Mesendoderm (in vitro differentiated cells): ENCODE measurements at regions not wholly inside any gene's neighbourhood (a gene's known extent, or its start where the extent isn't known, plus 50 kb on each side); places are given as distances from the start of the nearest gene placed in this dataset.

ENCODE experiments used
- DNase-seq: peaks from one replicate; pipeline ENCODE4 v3.0.0; 2013
- H2AK5ac ChIP-seq: 2 replicates; pipeline ENCODE4 v1.6.1; 2013; ENCODE audit warnings: low read length, inconsistent platforms
- H2BK120ac ChIP-seq: 2 replicates; pipeline ENCODE4 v1.6.1; 2013; ENCODE audit warnings: low read depth, mild to moderate bottlenecking, low read length, moderate library complexity, mixed read lengths
- H2BK15ac ChIP-seq: replicated peaks from 2 replicates; pipeline ENCODE4 v1.6.1; 2013; ENCODE audit warnings: low read depth, mild to moderate bottlenecking, moderate library complexity
- H2BK5ac ChIP-seq: 2 replicates; pipeline ENCODE4 v1.6.1; 2013; ENCODE audit warnings: low read length, inconsistent platforms
- H3K18ac ChIP-seq: 2 replicates; pipeline ENCODE4 v1.6.1; 2013; ENCODE audit warnings: mild to moderate bottlenecking, low read length, mixed read lengths
- H3K23ac ChIP-seq: one replicate; pipeline ENCODE4 v1.6.1; 2013; ENCODE audit warnings: low read length
- H3K27ac ChIP-seq: 2 replicates; pipeline ENCODE4 v1.5.1; 2013; ENCODE audit warnings: low read depth, mild to moderate bottlenecking, inconsistent platforms, low read length, moderate library complexity
- H3K27me3 ChIP-seq: 2 replicates; pipeline ENCODE4 v1.6.1; 2013; ENCODE audit warnings: low read length, control low read depth, mild to moderate bottlenecking, inconsistent platforms; ENCODE audit not compliant: insufficient read depth, poor library complexity
- H3K36me3 ChIP-seq: 2 replicates; pipeline ENCODE4 v1.6.1; 2013; ENCODE audit warnings: low read length, inconsistent platforms; ENCODE audit not compliant: control insufficient read depth, insufficient read depth
- H3K4ac ChIP-seq: one replicate; pipeline ENCODE4 v1.6.1; 2013; ENCODE audit warnings: low read depth, mild to moderate bottlenecking, low read length, moderate library complexity
- H3K4me1 ChIP-seq: 2 replicates; pipeline ENCODE4 v1.6.1; 2013; ENCODE audit warnings: low read depth, low read length, inconsistent platforms; ENCODE audit not compliant: control insufficient read depth
- H3K4me2 ChIP-seq: 2 replicates; pipeline ENCODE4 v1.6.1; 2013; ENCODE audit warnings: low read length
- H3K4me3 ChIP-seq: 2 replicates; pipeline ENCODE4 v1.5.1; 2013; ENCODE audit warnings: mild to moderate bottlenecking, low read length
- H3K56ac ChIP-seq: one replicate; pipeline ENCODE4 v1.6.1; 2013; ENCODE audit warnings: low read length
- H3K79me1 ChIP-seq: 2 replicates; pipeline ENCODE4 v1.6.1; 2013; ENCODE audit warnings: low read length, inconsistent platforms
- H3K79me2 ChIP-seq: 2 replicates; pipeline ENCODE4 v1.6.1; 2013; ENCODE audit warnings: mild to moderate bottlenecking, low read length; ENCODE audit not compliant: control insufficient read depth, insufficient read depth
- H3K9ac ChIP-seq: 2 replicates; pipeline ENCODE4 v1.6.1; 2013; ENCODE audit warnings: low read length, inconsistent platforms
- H4K5ac ChIP-seq: one replicate; pipeline ENCODE4 v1.6.1; 2013; ENCODE audit warnings: low read length
- H4K8ac ChIP-seq: one replicate; pipeline ENCODE4 v1.6.1; 2013; ENCODE audit warnings: low read depth, mild to moderate bottlenecking, control low read depth, low read length, moderate library complexity
- WGBS: extraction: QIAGEN DNeasy Blood & Tissue Kit; methylation state at CpG from one replicate; pipeline ENCODE4 v1.1.7; 2013; ENCODE audit warnings: low lambda C conversion rate, missing lambda C conversion rate; ENCODE audit not compliant: insufficient coverage; ENCODE audit errors: extremely low coverage; 5-methylcytosine and 5-hydroxymethylcytosine counted together

DNA sequence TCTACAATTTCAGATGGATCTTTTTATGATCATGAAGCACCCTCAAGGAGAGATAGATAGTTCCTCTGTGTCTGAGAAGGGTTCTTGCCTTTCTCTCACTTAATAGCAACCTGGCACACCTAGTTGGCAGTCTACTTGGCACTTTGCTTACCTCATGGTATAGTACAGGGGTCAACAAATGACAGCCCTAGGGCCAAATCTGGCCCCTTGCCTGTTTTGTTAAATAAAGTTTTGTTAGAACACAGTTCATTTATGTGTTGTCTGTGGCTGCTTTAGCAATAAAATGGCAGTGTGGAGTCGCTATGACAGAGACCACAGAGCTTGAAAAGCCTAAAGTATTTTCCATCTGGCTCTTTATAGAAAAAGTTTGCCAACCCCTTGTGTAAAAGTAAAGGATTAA, 119.3 kb upstream of the CPEB4 start:
- no peaks in the 10 kb centered on the region for H3K79me1 ChIP-seq
- no peak overlapping the region for H3K4ac ChIP-seq
- H3K18ac ChIP-seq, result no peak overlapping the region
- no peak overlapping the region for H2BK5ac ChIP-seq
- no peaks in the 10 kb centered on the region for H3K79me2 ChIP-seq
- H4K5ac ChIP-seq, result no peak overlapping the region
- H3K9ac ChIP-seq, result no peak overlapping the region
- H2AK5ac ChIP-seq, result no peak overlapping the region
- peaks cover 3% of the 10 kb centered on the region for H3K4me1 ChIP-seq
- no peak overlapping the region for H3K4me2 ChIP-seq
- H3K27ac ChIP-seq, result no peak overlapping the region
- H3K23ac ChIP-seq, result no peak overlapping the region
- no peak overlapping the region for H3K4me3 ChIP-seq
- DNase-seq, result no peak
- no peaks in the 10 kb centered on the region for H3K36me3 ChIP-seq
- WGBS, result no CpG with 5 or more reads among the region's 1 CpG
- H3K27me3 ChIP-seq, result no peaks in the 10 kb centered on the region
- no peak overlapping the region for H3K56ac ChIP-seq
- no peak overlapping the region for H2BK15ac ChIP-seq
- H4K8ac ChIP-seq, result no peak overlapping the region
- no peak overlapping the region for H2BK120ac ChIP-seq

DNA sequence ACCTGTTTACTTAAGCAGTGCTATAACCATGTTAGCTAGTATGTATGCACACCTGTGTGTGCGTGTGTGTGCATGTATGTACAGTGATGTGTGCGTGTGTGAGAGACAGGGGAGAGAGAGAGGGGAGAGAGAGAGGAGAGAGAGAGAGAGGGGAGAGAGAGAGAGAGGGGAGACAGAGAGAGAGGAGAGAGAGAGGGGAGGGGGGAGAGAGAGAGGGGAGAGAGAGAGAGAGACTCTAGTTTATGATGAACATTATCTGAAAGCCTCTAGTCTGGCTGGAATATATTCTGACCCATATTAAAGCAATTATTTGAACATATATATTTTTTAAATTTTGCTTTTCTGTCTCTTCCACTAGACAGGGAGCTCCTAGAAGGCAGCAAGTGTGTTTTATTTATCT, 117.5 kb upstream of the CPEB4 start:
- Histone ChIP-seq H4K5ac (no peak overlapping the region), H3K4me1 (no peaks in the 10 kb centered on the region), H3K18ac (no peak overlapping the region), H3K79me1 (no peaks in the 10 kb centered on the region), H3K27ac (no peak overlapping the region), H3K4ac (no peak overlapping the region), H3K9ac (no peak overlapping the region), H2BK15ac (no peak overlapping the region), H3K4me2 (no peak overlapping the region), H3K56ac (no peak overlapping the region), H3K27me3 (no peaks in the 10 kb centered on the region), H3K36me3 (no peaks in the 10 kb centered on the region), H3K4me3 (no peak overlapping the region), H4K8ac (no peak overlapping the region), H2AK5ac (no peak overlapping the region), H2BK5ac (no peak overlapping the region), H3K23ac (no peak overlapping the region), H2BK120ac (no peak overlapping the region), H3K79me2 (no peaks in the 10 kb centered on the region)
- no peak for DNase-seq
- WGBS, result no CpG with 5 or more reads among the region's 2 CpGs

- no peak overlapping the region for H4K8ac ChIP-seq
- H2BK15ac ChIP-seq, result no peak overlapping the region
- no peaks in the 10 kb centered on the region for H3K79me1 ChIP-seq
- H2AK5ac ChIP-seq, result no peak overlapping the region
- H3K23ac ChIP-seq, result no peak overlapping the region
- H3K4ac ChIP-seq, result no peak overlapping the region
- H3K4me3 ChIP-seq, result no peak overlapping the region
- no peak overlapping the region for H3K27ac ChIP-seq
- H3K79me2 ChIP-seq, result no peaks in the 10 kb centered on the region
- no peak overlapping the region for H2BK120ac ChIP-seq
- no peaks in the 10 kb centered on the region for H3K36me3 ChIP-seq
- H3K4me1 ChIP-seq, result no peaks in the 10 kb centered on the region
- H2BK5ac ChIP-seq, result no peak overlapping the region
- H3K18ac ChIP-seq, result no peak overlapping the region
- peak; percentile 58 for DNase-seq
- H3K56ac ChIP-seq, result peak overlapping the region; percentile 28
- H3K4me2 ChIP-seq, result no peak overlapping the region
- H3K27me3 ChIP-seq, result no peaks in the 10 kb centered on the region
- no CpG with 5 or more reads among the region's 24 CpGs for WGBS
- no peak overlapping the region for H3K9ac ChIP-seq
- H4K5ac ChIP-seq, result no peak overlapping the region
These were observed 116.9 kb upstream of the CPEB4 start for GRCh38 chr5:173771121-173771724.

DNA sequence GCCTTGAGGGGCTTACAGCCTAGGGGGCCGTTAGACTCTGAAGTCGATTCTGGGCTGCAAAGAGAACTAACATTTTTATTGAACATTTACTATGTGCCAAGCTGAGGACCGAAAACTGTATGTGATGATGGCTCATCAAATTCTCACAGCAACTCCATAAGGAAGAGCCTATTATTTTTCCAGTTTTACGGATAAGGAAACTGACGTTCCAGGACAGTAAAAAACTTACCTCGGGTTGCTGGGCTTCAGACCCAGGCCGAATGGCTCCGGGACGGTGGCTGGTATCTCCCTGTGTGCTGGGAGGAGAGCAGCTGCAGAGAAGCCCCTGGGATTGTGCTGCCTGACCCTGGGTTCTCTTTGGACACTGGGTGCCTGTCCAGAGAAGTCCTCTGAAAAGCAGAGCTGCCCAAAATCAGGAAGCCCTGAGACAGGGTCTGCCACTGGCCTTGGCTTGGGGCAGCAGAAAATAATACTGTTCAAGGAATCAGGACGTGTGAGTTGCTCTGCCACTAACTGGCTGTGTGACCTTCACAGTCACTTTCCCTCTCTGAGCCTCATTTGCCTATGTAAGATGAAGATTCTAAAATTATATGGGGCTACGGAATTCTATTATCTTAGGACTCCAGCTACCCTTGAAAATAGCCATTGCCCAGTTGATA, 116.3 kb upstream of the CPEB4 start:
- Histone ChIP-seq H3K79me1 (no peaks in the 10 kb centered on the region), H2BK15ac (no peak overlapping the region), H3K27me3 (no peaks in the 10 kb centered on the region), H3K4me1 (no peaks in the 10 kb centered on the region), H4K5ac (no peak overlapping the region), H3K27ac (no peak overlapping the region), H3K4me2 (no peak overlapping the region), H4K8ac (no peak overlapping the region), H2BK120ac (no peak overlapping the region), H3K18ac (no peak overlapping the region), H2BK5ac (no peak overlapping the region), H3K4ac (no peak overlapping the region), H3K9ac (no peak overlapping the region), H3K79me2 (no peaks in the 10 kb centered on the region), H3K23ac (no peak overlapping the region), H2AK5ac (no peak overlapping the region), H3K4me3 (no peak overlapping the region), H3K56ac (no peak overlapping the region), H3K36me3 (no peaks in the 10 kb centered on the region)
- no CpG with 5 or more reads among the region's 11 CpGs for WGBS
- no peak for DNase-seq

DNA sequence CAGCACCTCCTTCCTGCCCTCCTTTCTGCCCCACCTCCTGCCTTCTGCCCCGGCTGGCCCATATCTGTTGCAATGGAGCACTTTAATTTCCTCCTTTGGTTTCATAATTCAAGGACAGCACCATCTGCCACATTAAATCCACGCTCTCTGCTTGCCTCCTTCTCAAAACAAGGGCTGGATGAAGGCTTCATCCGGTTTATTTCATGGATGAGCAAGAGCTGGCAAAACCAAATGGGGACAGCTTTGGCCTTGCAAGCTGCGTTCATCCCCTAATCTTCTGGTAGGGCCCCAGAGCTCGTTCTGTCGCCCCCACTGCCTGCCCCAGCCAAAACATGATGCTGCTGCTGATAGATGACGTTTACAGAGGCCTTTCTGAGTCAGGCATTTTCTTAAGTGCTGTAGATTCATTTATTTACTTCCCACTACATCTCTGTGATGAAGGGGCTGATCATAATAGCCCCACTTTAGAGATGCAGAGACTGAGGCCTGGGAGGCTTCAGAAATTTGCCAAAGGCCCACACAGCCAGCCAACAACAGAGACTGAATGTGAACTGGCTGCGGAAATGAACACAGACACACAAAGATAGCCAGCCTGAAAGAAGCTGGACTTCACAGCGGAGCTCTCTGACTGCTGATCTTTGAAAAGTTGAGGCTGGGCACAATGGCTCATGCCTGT, 115.6 kb upstream of the CPEB4 start:
- H3K23ac ChIP-seq, result no peak overlapping the region
- H3K27ac ChIP-seq, result no peak overlapping the region
- H3K4me3 ChIP-seq, result no peak overlapping the region
- WGBS, result no CpG with 5 or more reads among the region's 9 CpGs
- H3K4me1 ChIP-seq, result no peaks in the 10 kb centered on the region
- no peak overlapping the region for H4K5ac ChIP-seq
- H3K9ac ChIP-seq, result no peak overlapping the region
- no peak overlapping the region for H2BK15ac ChIP-seq
- H2BK120ac ChIP-seq, result no peak overlapping the region
- no peak overlapping the region for H3K18ac ChIP-seq
- H3K27me3 ChIP-seq, result no peaks in the 10 kb centered on the region
- H3K56ac ChIP-seq, result no peak overlapping the region
- no peaks in the 10 kb centered on the region for H3K36me3 ChIP-seq
- no peak overlapping the region for H3K4ac ChIP-seq
- no peaks in the 10 kb centered on the region for H3K79me2 ChIP-seq
- H2AK5ac ChIP-seq, result no peak overlapping the region
- no peak overlapping the region for H2BK5ac ChIP-seq
- no peak for DNase-seq
- no peak overlapping the region for H3K4me2 ChIP-seq
- H4K8ac ChIP-seq, result no peak overlapping the region
- no peaks in the 10 kb centered on the region for H3K79me1 ChIP-seq
